Astrocyte of the cerebellum (primary cell): ENCODE measurements at regions not wholly inside any gene's neighbourhood (a gene's known extent, or its start where the extent isn't known, plus 50 kb on each side); places are given as distances from the start of the nearest gene placed in this dataset.

Source experiments
- DNase-seq: peaks from one replicate; pipeline ENCODE4 v3.0.0-alpha.2; 2011; ENCODE audit warnings: low read depth
- H3K4me3 ChIP-seq: 2 replicates; pipeline ENCODE4 v1.5.1; 2011; ENCODE audit warnings: mild to moderate bottlenecking, low read depth, low read length, moderate library complexity
- in situ Hi-C: cut with HindIII; loops from 2 replicates; pipeline ENCODE4 v1.10.0; 2017; ENCODE audit warnings: low sequenced_read_pairs
- TF ChIP-seq, protein P1 (sequence below): IDR thresholded peaks from 2 replicates; pipeline ENCODE4 v1.5.1; 2012; ENCODE audit warnings: low read length, low read depth, moderate library complexity, mild to moderate bottlenecking; ENCODE audit errors: missing control alignments

DNA sequence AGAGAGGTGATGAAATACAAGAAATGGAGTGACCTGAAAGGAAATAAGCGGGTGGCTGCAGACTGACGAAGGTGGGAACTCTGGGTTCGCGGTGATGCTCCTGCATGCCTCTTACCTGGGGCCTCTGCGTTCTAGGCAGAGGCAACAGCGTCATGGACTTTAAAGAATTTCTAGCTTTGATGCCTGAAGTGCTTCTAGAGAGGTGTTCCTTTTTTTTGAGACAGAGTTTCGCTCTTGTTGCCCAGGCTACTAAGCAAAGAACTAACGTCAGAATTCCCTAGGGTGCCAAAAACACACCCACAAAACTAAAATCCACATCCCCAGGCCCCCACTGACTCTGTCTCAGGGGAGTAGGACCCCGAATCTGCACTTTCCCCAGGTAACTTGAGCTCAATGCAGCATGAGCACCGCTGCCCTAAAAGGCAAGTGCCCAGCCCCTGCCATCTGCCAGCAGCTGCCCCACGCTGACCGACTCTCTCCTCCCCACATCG lies 110.5 kb upstream of the ID2 start:
- DNase-seq, result no peak
- in situ Hi-C loops, result no loop called here
- TF ChIP-seq, protein P1, sequence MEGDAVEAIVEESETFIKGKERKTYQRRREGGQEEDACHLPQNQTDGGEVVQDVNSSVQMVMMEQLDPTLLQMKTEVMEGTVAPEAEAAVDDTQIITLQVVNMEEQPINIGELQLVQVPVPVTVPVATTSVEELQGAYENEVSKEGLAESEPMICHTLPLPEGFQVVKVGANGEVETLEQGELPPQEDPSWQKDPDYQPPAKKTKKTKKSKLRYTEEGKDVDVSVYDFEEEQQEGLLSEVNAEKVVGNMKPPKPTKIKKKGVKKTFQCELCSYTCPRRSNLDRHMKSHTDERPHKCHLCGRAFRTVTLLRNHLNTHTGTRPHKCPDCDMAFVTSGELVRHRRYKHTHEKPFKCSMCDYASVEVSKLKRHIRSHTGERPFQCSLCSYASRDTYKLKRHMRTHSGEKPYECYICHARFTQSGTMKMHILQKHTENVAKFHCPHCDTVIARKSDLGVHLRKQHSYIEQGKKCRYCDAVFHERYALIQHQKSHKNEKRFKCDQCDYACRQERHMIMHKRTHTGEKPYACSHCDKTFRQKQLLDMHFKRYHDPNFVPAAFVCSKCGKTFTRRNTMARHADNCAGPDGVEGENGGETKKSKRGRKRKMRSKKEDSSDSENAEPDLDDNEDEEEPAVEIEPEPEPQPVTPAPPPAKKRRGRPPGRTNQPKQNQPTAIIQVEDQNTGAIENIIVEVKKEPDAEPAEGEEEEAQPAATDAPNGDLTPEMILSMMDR, result no peak
- no peak overlapping the region for H3K4me3 ChIP-seq

DNA sequence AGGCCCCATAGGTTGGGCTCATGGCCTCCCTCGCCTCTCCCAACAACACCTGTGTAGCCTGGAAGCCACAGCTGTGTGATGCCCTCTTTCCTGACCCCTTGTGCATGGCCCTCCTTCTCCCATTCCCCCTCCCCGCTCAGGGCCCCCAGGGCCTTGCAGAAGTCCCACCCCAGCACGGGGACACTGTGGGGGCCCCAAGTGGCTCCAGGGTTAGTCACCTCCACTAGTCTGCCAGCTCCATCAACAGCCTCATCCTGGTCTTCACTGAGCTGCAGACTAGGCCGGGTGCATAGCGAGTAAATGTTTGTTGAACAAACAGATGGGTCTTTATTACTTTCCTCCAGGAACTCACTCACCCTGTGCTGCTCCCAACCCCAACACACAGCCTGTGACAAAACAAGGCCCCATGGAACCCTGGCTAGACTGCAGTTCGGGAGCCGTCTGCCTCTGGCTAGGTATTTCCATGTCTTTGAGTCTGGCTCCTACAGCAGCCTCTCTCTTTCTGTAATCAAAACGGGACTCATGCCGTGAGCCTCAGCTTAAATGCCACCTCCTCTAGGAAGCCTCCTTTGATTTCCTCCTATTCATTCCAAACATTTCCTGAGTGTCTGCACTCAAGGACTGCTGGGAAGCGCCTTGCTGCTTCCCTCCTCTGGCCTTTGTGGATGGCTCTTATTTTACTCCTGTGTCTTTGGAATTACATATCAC lies 109.9 kb upstream of the ID2 start:
- TF ChIP-seq, protein P1, result no peak
- in situ Hi-C loops, result no loop called here
- no peak for DNase-seq
- H3K4me3 ChIP-seq, result no peak overlapping the region

DNA sequence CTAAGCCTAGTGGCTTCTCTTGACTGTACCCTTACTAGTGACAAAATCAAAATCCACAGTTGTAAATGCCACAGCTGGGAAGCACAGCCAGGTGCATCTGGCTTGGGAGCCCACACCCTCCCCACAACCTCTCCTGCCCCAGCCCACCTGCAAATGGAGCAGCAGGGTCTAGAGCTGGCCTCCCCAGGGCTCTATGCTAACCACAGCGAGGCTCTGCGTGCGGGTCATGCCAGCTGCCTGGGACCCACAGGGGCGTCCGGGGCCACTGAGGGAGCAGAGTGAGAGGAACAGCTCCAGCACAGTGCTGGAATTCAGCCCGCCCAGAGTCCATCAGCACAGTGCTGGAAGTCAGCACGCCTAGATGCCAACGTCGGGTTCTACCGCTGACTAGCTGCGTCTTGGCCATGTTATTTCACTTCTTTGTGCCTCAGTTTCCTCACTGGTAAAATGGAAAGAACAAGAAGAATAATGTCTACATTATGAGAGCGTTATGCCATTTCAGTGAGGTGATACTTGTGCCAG lies 109.1 kb upstream of the ID2 start:
- H3K4me3 ChIP-seq, result no peak overlapping the region
- TF ChIP-seq, protein P1, result no peak
- in situ Hi-C loops, result no loop called here
- no peak for DNase-seq

DNA sequence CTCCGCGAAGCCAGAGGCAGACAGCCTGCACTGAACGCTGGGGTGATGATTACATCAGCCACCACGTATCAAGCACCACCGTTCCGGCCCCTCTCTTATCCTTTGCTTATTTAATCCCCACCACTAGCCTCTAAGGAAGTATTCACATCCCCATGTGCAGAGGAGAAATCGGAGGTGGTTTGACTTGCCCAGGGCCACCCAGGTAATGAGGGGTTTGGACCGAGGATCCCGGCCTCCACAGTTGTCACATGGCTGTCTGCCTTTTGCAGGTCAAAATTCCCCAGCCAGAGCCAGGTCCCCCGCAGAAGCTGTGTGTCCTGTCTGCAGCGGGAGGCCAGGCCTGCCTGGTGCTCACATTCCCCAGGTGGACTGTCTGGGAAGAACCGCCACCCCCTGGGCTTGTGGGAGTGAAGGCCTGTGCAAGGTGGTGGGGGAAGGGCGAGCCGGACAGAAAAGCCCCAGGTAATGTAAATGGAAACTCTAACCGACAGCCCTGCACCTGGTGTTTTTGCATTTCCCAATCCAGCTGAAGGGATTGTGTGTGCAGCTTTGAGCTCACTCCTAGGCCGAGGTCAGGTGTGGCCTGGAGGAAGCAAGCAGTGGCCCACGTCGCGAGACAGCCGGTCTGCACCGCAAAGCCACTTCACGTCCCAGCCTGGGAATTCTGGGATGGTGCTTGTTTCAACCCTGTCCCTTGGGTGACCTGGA lies 108.5 kb upstream of the ID2 start:
- in situ Hi-C loops, result no loop called here
- no peak for DNase-seq
- H3K4me3 ChIP-seq, result no peak overlapping the region
- TF ChIP-seq, protein P1, result no peak

DNA sequence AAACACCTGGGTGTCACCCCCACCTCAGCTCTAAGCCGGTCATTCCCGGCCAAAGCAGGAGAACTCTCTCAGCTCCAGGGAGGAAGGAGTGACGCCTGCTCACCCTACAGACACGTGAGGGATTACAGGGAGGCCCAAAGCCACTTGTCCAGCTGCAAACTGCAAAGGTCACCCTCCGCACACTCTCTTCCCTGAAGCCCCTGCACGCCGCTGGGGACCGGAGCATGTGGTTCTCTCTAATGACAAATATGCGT lies 108.0 kb upstream of the ID2 start:
- TF ChIP-seq, protein P1, result no peak
- in situ Hi-C loops, result no loop called here

DNA sequence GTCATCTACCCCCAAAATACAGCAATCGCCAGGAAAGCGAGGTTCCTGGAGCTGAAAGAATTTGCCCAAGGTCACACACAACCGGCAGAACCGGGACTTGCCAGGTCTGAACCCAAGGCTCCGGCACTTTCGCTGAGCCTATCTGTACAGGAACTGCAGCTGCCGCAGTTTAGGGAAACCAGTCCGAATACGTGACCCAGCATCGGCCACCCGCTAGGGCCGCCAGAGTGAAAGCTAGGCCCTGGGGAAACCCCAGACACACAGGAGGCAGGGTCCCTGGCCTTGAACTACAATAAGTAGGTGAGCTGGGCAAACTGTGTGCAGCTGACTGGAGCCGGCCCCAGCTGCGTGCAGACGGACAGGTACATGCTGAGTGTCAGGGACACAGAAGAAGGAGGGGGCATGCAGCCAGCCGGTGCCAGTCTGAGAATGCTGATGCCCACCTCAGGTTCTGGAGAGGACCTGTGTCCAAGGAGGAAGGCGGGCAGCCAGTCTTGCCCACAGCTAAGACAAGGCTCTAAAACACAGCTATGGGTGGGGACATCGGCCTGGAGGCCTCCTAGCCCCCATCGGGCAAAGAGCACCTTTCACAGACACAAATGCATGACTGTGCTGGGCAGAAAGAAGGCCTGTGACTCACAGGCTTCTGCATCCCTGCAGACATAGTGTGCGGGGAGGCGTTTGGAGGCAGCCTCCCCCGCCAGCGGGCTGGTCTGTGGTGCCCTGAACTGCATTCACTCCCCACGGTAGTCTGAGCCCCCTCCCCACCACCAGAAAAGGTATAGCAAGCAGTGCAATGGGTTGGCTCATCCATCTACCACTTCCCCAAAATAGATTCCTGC lies 107.4 kb upstream of the ID2 start:
- DNase-seq, result no peak
- no peak overlapping the region for H3K4me3 ChIP-seq
- in situ Hi-C loops, result no loop called here
- TF ChIP-seq, protein P1, result no peak

More for the DNA sequence above, 108.0 kb upstream of the ID2 start:
- H3K4me3 ChIP-seq, result no peak overlapping the region
- DNase-seq, result no peak
